GM23338 (cell line): ENCODE measurements at regions not wholly inside any gene's neighbourhood (a gene's known extent, or its start where the extent isn't known, plus 50 kb on each side); places are given as distances from the start of the nearest gene placed in this dataset.

Experiments
- ATAC-seq: fragments of 200-7000 bp; cut with Tn5 transposase; 3 replicates; pipeline ENCODE4 v1.9.1; 2020
- DNase-seq: peaks from one replicate; pipeline ENCODE4 v3.0.0-alpha.2; 2015; ENCODE audit warnings: low spot score
- H2AFZ ChIP-seq: fragments of 200-600 bp; sonication (generic); 2 replicates; pipeline ENCODE4 v1.8.0; 2016; ENCODE audit warnings: antibody characterized with exemption, mild to moderate bottlenecking, moderate library complexity
- H3F3A ChIP-seq: fragments of 200-600 bp; sonication (generic); replicated peaks from 2 replicates; pipeline ENCODE4 v1.8.0; 2017; ENCODE audit warnings: antibody characterized with exemption, mixed run types, low read depth
- H3K27ac ChIP-seq: fragments of 200-600 bp; sonication (generic); 2 replicates; pipeline ENCODE4 v1.6.1; 2016; ENCODE audit warnings: low read depth
- H3K27me3 ChIP-seq: fragments of 200-600 bp; sonication (generic); 2 replicates; pipeline ENCODE4 v1.8.0; 2016; ENCODE audit warnings: mild to moderate bottlenecking, mixed run types, moderate library complexity; ENCODE audit not compliant: insufficient read depth
- H3K36me3 ChIP-seq: fragments of 200-600 bp; sonication (generic); 2 replicates; pipeline ENCODE4 v1.8.0; 2016; ENCODE audit warnings: mild to moderate bottlenecking; ENCODE audit not compliant: insufficient read depth
- H3K4me1 ChIP-seq: fragments of 200-600 bp; sonication (generic); 2 replicates; pipeline ENCODE4 v1.8.0; 2016; ENCODE audit warnings: mild to moderate bottlenecking, moderate library complexity; ENCODE audit not compliant: insufficient read depth
- H3K4me2 ChIP-seq: fragments of 200-600 bp; sonication (generic); 2 replicates; pipeline ENCODE4 v1.7.1; 2017; ENCODE audit warnings: mixed run types
- H3K4me3 ChIP-seq: fragments of 200-600 bp; sonication (generic); 2 replicates; pipeline ENCODE4 v1.6.1; 2016; ENCODE audit warnings: mixed run types
- H3K79me2 ChIP-seq: fragments of 200-600 bp; sonication (generic); replicated peaks from 2 replicates; pipeline ENCODE4 v1.8.0; 2017; ENCODE audit warnings: mild to moderate bottlenecking; ENCODE audit not compliant: insufficient read depth
- H3K9me2 ChIP-seq: fragments of 200-600 bp; sonication (generic); 2 replicates; pipeline ENCODE4 v1.8.0; 2017; ENCODE audit not compliant: insufficient read depth
- H4K20me1 ChIP-seq: fragments of 200-600 bp; sonication (generic); replicated peaks from 2 replicates; pipeline ENCODE4 v1.8.0; 2017; ENCODE audit warnings: mild to moderate bottlenecking; ENCODE audit not compliant: insufficient read depth
- H3K27ac Mint-ChIP-seq: 2 replicates; pipeline ENCODE4 v1.8.0; 2020; ENCODE audit warnings: inconsistent platforms, mild to moderate bottlenecking, moderate library complexity, mixed read lengths
- H3K27me3 Mint-ChIP-seq: 3 replicates; pipeline ENCODE4 v1.8.0; 2022; ENCODE audit warnings: low read depth, mild to moderate bottlenecking, moderate library complexity, mixed read lengths, inconsistent platforms; ENCODE audit not compliant: insufficient read depth, poor library complexity
- H3K36me3 Mint-ChIP-seq: 3 replicates; pipeline ENCODE4 v1.8.0; 2021; ENCODE audit warnings: low read depth, mild to moderate bottlenecking, inconsistent platforms, moderate library complexity, mixed read lengths
- H3K4me1 Mint-ChIP-seq: 3 replicates; pipeline ENCODE4 v1.8.0; 2020; ENCODE audit warnings: mild to moderate bottlenecking, inconsistent platforms, mixed read lengths
- H3K4me3 Mint-ChIP-seq: 3 replicates; pipeline ENCODE4 v1.8.0; 2021; ENCODE audit warnings: moderate library complexity, mild to moderate bottlenecking, inconsistent platforms, mixed read lengths
- H3K9me3 Mint-ChIP-seq: 3 replicates; pipeline ENCODE4 v1.8.0; 2020; ENCODE audit warnings: moderate library complexity, mild to moderate bottlenecking, inconsistent platforms, mixed read lengths
- CTCF ChIP-seq, 2 experiments: fragments of 200-600 bp in 1 of 2; sonication (generic) in 1 of 2; conservative IDR thresholded peaks; 2 replicates each; pipeline versions ENCODE4 v1.5.1 to v1.6.1; 2016 to 2017; ENCODE audit warnings: antibody characterized with exemption in 2 of 2, low read depth in 2 of 2, mild to moderate bottlenecking in 2 of 2, moderate library complexity in 1 of 2
- JUNB ChIP-seq: IDR thresholded peaks from one replicate; pipeline ENCODE4 v1.6.1; 2016; ENCODE audit warnings: antibody characterized with exemption; ENCODE audit not compliant: unreplicated experiment
- ZNF331 ChIP-seq: fragments of 250-450 bp; sonication (Bioruptor Pico); IDR thresholded peaks from 2 replicates; pipeline ENCODE4 v1.5.0; 2020; ENCODE audit warnings: low read depth, mild to moderate bottlenecking, moderate library complexity
- TF ChIP-seq, protein P1 (sequence below): fragments of 250-450 bp; sonication (Bioruptor Pico); IDR thresholded peaks from 2 replicates; pipeline ENCODE4 v1.5.0; 2020; ENCODE audit warnings: mild to moderate bottlenecking, moderate library complexity

DNA sequence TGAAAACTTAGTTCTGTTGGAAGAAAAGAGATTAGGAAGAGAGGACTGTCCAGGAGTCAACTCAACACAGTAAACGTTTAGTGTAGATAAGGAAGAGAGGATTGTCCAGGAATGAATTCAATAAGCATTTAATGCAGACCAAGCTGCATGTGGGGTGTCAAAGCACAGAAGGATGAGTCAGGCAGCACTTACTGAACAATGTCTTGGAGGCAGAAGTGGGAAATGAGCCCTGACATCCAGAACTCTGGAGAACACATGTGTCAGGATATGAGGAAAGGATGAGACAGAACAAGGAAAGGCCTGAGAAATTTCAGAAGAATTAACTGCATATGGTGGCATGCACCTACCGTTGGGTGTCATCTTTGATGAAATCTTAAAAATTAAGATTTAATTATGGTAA, 429.2 kb upstream of the HTR2A start (continued):
- TF ChIP-seq, protein P1, sequence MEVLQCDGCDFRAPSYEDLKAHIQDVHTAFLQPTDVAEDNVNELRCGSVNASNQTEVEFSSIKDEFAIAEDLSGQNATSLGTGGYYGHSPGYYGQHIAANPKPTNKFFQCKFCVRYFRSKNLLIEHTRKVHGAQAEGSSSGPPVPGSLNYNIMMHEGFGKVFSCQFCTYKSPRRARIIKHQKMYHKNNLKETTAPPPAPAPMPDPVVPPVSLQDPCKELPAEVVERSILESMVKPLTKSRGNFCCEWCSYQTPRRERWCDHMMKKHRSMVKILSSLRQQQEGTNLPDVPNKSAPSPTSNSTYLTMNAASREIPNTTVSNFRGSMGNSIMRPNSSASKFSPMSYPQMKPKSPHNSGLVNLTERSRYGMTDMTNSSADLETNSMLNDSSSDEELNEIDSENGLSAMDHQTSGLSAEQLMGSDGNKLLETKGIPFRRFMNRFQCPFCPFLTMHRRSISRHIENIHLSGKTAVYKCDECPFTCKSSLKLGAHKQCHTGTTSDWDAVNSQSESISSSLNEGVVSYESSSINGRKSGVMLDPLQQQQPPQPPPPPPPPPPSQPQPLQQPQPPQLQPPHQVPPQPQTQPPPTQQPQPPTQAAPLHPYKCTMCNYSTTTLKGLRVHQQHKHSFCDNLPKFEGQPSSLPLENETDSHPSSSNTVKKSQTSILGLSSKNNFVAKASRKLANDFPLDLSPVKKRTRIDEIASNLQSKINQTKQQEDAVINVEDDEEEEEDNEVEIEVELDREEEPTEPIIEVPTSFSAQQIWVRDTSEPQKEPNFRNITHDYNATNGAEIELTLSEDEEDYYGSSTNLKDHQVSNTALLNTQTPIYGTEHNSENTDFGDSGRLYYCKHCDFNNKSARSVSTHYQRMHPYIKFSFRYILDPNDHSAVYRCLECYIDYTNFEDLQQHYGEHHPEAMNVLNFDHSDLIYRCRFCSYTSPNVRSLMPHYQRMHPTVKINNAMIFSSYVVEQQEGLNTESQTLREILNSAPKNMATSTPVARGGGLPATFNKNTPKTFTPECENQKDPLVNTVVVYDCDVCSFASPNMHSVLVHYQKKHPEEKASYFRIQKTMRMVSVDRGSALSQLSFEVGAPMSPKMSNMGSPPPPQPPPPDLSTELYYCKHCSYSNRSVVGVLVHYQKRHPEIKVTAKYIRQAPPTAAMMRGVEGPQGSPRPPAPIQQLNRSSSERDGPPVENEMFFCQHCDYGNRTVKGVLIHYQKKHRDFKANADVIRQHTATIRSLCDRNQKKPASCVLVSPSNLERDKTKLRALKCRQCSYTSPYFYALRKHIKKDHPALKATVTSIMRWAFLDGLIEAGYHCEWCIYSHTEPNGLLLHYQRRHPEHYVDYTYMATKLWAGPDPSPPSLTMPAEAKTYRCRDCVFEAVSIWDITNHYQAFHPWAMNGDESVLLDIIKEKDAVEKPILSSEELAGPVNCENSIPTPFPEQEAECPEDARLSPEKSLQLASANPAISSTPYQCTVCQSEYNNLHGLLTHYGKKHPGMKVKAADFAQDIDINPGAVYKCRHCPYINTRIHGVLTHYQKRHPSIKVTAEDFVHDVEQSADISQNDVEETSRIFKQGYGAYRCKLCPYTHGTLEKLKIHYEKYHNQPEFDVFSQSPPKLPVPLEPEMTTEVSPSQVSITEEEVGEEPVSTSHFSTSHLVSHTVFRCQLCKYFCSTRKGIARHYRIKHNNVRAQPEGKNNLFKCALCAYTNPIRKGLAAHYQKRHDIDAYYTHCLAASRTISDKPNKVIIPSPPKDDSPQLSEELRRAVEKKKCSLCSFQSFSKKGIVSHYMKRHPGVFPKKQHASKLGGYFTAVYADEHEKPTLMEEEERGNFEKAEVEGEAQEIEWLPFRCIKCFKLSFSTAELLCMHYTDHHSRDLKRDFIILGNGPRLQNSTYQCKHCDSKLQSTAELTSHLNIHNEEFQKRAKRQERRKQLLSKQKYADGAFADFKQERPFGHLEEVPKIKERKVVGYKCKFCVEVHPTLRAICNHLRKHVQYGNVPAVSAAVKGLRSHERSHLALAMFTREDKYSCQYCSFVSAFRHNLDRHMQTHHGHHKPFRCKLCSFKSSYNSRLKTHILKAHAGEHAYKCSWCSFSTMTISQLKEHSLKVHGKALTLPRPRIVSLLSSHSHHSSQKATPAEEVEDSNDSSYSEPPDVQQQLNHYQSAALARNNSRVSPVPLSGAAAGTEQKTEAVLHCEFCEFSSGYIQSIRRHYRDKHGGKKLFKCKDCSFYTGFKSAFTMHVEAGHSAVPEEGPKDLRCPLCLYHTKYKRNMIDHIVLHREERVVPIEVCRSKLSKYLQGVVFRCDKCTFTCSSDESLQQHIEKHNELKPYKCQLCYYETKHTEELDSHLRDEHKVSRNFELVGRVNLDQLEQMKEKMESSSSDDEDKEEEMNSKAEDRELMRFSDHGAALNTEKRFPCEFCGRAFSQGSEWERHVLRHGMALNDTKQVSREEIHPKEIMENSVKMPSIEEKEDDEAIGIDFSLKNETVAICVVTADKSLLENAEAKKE, result no peak
- no peak for TF ChIP-seq CTCF (conservative IDR thresholded peaks at IDR 0.05; ENCODE audit: low read depth in 2 of 2)

- no peaks in the 10 kb centered on the region for H3K36me3 Mint-ChIP-seq
Measured at GRCh38 chr13:47317356-47317755, 420.5 kb upstream of the HTR2A start.

More at GRCh38 chr13:47317356-47317755, 420.5 kb upstream of the HTR2A start:
- H3K9me2 ChIP-seq, result 0 out of 2 replicates have a peak, but pooled peaks cover 3% of the 10 kb centered on the region
- ATAC-seq, result no peak
- no peak overlapping the region for H3K27ac ChIP-seq
- no peaks in the 10 kb centered on the region for H3F3A ChIP-seq
- H3K4me3 Mint-ChIP-seq, result no peak overlapping the region
- TF ChIP-seq ZNF331 (CRISPR knock-in tag), result no peak
- TF ChIP-seq JUNB, result no peak
- DNase-seq, result no peak
- H3K4me1 Mint-ChIP-seq, result no peaks in the 10 kb centered on the region
- no peaks in the 10 kb centered on the region for H3K27me3 Mint-ChIP-seq
- no peaks in the 10 kb centered on the region for H3K27me3 ChIP-seq
- no peaks in the 10 kb centered on the region for H3K9me3 Mint-ChIP-seq
- H3K4me2 ChIP-seq, result no peak overlapping the region
- no peak overlapping the region for H3K4me3 ChIP-seq
- no peak overlapping the region for H2AFZ ChIP-seq
- no peaks in the 10 kb centered on the region for H4K20me1 ChIP-seq
- H3K27ac Mint-ChIP-seq, result no peak overlapping the region
- no peaks in the 10 kb centered on the region for H3K79me2 ChIP-seq
- H3K36me3 ChIP-seq, result no peaks in the 10 kb centered on the region
- H3K4me1 ChIP-seq, result 0 out of 2 replicates have a peak, but pooled peaks cover 6% of the 10 kb centered on the region
